ENCODE measurements at regions not wholly inside any gene's neighbourhood (a gene's known extent, or its start where the extent isn't known, plus 50 kb on each side); places are given as distances from the start of the nearest gene placed in this dataset.

DNA sequence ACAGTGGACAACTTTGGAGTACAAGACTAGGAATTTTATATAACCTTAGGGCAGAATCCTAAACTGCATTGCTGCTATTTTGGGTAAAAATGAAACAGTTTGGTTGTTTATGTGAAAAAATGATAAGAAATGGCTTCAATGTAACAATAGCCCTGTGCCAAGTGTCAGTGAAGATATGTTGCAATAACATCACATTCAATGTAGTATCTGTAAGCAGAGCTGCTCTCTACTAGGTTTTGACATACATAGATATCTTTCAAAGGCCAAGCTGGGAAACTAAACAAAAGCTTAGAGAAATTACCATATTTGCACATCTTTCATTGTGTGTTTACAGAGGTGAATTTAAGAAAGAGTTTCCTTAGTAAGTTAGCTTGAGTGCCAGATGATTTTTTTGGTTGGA, 135.0 kb upstream of the DOK6 start:
- Histone ChIP-seq H3K27me3 (ENCODE audit: control insufficient read depth in 4 of 4, insufficient read depth in 4 of 4, low read length in 3 of 4) (no peaks in the 10 kb centered on the region), H3K36me3 (ENCODE audit: control insufficient read depth in 4 of 4, insufficient read depth in 3 of 4, low read depth in 1 of 4, low read length in 3 of 4) (no peaks in the 10 kb centered on the region), H3K4me1 (ENCODE audit: control insufficient read depth in 4 of 4, insufficient read depth in 4 of 4, low read length in 3 of 4) (no peaks in the 10 kb centered on the region), H3K9me3 (ENCODE audit: control insufficient read depth in 4 of 4, low read length in 3 of 4) (no peaks in the 10 kb centered on the region), H3K27ac (ENCODE audit: low read depth in 1 of 2, low read length in 2 of 2) (no peak overlapping the region), H3K4me3 (ENCODE audit: low read depth in 1 of 3, low read length in 3 of 3) (no peak overlapping the region), H3K9ac (ENCODE audit: low read depth in 1 of 2, low read length in 2 of 2) (no peak overlapping the region)
- no peak for DNase-seq (ENCODE audit: low spot score)
- TF ChIP-seq, protein P1, sequence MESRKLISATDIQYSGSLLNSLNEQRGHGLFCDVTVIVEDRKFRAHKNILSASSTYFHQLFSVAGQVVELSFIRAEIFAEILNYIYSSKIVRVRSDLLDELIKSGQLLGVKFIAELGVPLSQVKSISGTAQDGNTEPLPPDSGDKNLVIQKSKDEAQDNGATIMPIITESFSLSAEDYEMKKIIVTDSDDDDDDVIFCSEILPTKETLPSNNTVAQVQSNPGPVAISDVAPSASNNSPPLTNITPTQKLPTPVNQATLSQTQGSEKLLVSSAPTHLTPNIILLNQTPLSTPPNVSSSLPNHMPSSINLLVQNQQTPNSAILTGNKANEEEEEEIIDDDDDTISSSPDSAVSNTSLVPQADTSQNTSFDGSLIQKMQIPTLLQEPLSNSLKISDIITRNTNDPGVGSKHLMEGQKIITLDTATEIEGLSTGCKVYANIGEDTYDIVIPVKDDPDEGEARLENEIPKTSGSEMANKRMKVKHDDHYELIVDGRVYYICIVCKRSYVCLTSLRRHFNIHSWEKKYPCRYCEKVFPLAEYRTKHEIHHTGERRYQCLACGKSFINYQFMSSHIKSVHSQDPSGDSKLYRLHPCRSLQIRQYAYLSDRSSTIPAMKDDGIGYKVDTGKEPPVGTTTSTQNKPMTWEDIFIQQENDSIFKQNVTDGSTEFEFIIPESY (IDR thresholded peaks at IDR 0.05) = no peak
- no peak for TF ChIP-seq RXRA (IDR thresholded peaks at IDR 0.05)
- TF ChIP-seq EGR1 (IDR thresholded peaks at IDR 0.05; ENCODE audit: low read depth in 2 of 2) = no peak
- no peak for TF ChIP-seq FOXA2 (IDR thresholded peaks at IDR 0.05)
- no peak for TF ChIP-seq NR2F2 (IDR thresholded peaks at IDR 0.05)
- TF ChIP-seq, protein P2, sequence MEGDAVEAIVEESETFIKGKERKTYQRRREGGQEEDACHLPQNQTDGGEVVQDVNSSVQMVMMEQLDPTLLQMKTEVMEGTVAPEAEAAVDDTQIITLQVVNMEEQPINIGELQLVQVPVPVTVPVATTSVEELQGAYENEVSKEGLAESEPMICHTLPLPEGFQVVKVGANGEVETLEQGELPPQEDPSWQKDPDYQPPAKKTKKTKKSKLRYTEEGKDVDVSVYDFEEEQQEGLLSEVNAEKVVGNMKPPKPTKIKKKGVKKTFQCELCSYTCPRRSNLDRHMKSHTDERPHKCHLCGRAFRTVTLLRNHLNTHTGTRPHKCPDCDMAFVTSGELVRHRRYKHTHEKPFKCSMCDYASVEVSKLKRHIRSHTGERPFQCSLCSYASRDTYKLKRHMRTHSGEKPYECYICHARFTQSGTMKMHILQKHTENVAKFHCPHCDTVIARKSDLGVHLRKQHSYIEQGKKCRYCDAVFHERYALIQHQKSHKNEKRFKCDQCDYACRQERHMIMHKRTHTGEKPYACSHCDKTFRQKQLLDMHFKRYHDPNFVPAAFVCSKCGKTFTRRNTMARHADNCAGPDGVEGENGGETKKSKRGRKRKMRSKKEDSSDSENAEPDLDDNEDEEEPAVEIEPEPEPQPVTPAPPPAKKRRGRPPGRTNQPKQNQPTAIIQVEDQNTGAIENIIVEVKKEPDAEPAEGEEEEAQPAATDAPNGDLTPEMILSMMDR (IDR thresholded peaks at IDR 0.05; ENCODE audit: low read depth, low read length, missing input control) = no peak
- TF ChIP-seq GABPA (IDR thresholded peaks at IDR 0.05 in 1 of 2, conservative IDR thresholded peaks at IDR 0.05 in 1 of 2) = no peak
- TF ChIP-seq SP1 (IDR thresholded peaks at IDR 0.05) = no peak
- TF ChIP-seq TAF1 (conservative IDR thresholded peaks at IDR 0.05) = no peak
- TF ChIP-seq, protein P3, sequence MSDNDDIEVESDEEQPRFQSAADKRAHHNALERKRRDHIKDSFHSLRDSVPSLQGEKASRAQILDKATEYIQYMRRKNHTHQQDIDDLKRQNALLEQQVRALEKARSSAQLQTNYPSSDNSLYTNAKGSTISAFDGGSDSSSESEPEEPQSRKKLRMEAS (IDR thresholded peaks at IDR 0.05) = no peak

DNA sequence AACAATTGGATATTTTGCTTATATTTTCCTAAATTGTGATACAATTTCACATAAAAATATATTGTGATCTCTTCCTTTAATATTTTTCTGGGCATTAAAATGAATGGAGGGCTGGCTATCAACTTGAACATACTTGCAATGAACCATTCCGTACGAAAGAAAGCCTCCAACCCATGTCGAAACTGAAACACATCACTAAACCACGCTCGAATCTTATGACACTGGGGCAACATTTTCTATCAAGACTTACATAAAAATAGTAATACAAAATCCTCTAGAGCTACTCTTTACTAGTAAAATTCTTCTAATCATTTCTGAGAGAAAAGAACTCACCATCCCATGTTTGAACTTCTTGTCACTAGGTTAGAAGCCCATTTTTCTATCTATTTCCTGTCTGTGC, 132.8 kb upstream of the DOK6 start:
- no peak overlapping the region for H3K9ac ChIP-seq (ENCODE audit: low read depth in 1 of 2, low read length in 2 of 2)
- no peaks in the 10 kb centered on the region for H3K36me3 ChIP-seq (ENCODE audit: control insufficient read depth in 4 of 4, insufficient read depth in 3 of 4, low read depth in 1 of 4, low read length in 3 of 4)
- no peak overlapping the region for H3K27ac ChIP-seq (ENCODE audit: low read depth in 1 of 2, low read length in 2 of 2)
- WGBS = 96% methylated on average over 5 of the region's 5 CpGs
- H3K4me1 ChIP-seq (ENCODE audit: control insufficient read depth in 4 of 4, insufficient read depth in 4 of 4, low read length in 3 of 4) = no peaks in the 10 kb centered on the region
- DNase-seq (ENCODE audit: low spot score) = no peak
- TF ChIP-seq, protein P3 (IDR thresholded peaks at IDR 0.05) = no peak
- no peaks in the 10 kb centered on the region for H3K27me3 ChIP-seq (ENCODE audit: control insufficient read depth in 4 of 4, insufficient read depth in 4 of 4, low read length in 3 of 4)
- H3K4me3 ChIP-seq (ENCODE audit: low read depth in 1 of 3, low read length in 3 of 3) = no peak overlapping the region
- H3K9me3 ChIP-seq (ENCODE audit: control insufficient read depth in 4 of 4, low read length in 3 of 4) = no peaks in the 10 kb centered on the region

DNA sequence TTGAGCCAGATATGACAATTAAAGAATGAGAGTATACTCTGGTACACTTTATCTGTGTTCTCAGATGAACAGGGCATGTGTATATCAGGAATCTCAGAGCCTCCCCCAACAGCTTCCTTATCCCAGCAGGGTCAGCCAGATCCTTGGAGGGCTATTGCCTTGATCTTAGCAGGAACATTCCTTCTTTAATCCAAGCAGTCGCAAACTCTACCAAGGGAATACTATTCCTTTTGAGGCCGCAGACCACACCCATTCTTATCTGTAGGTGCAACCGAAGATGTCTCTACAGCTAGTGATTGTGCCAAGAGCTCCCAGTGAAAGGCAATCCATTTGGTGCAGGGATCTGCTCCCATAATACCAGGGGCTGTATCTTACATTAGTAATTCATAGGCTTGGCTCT, 118.3 kb upstream of the DOK6 start:
- Histone ChIP-seq H3K27me3 (ENCODE audit: control insufficient read depth in 4 of 4, insufficient read depth in 4 of 4, low read length in 3 of 4) (no peaks in the 10 kb centered on the region), H3K36me3 (ENCODE audit: control insufficient read depth in 4 of 4, insufficient read depth in 3 of 4, low read depth in 1 of 4, low read length in 3 of 4) (no peaks in the 10 kb centered on the region), H3K9ac (ENCODE audit: low read depth in 1 of 2, low read length in 2 of 2) (no peak overlapping the region), H3K27ac (ENCODE audit: low read depth in 1 of 2, low read length in 2 of 2) (no peak overlapping the region), H3K4me3 (ENCODE audit: low read depth in 1 of 3, low read length in 3 of 3) (no peak overlapping the region), H3K9me3 (ENCODE audit: control insufficient read depth in 4 of 4, low read length in 3 of 4) (no peaks in the 10 kb centered on the region), H3K4me1 (ENCODE audit: control insufficient read depth in 4 of 4, insufficient read depth in 4 of 4, low read length in 3 of 4) (no peaks in the 10 kb centered on the region)
- WGBS = 47% methylated on average over 3 of the region's 3 CpGs
- DNase-seq (ENCODE audit: low spot score) = no peak
- TF ChIP-seq, protein P2 (IDR thresholded peaks at IDR 0.05; ENCODE audit: low read depth, low read length, missing input control) = no peak
- TF ChIP-seq, protein P3 (IDR thresholded peaks at IDR 0.05) = no peak
- TF ChIP-seq GABPA (IDR thresholded peaks at IDR 0.05 in 1 of 2, conservative IDR thresholded peaks at IDR 0.05 in 1 of 2) = no peak
- TF ChIP-seq YY1 (IDR thresholded peaks at IDR 0.05) = no peak
- no peak for TF ChIP-seq JUND (IDR thresholded peaks at IDR 0.05)
- no peak for TF ChIP-seq FOXA1 (IDR thresholded peaks at IDR 0.05)
- TF ChIP-seq RXRA (IDR thresholded peaks at IDR 0.05) = no peak
- TF ChIP-seq, protein P4, sequence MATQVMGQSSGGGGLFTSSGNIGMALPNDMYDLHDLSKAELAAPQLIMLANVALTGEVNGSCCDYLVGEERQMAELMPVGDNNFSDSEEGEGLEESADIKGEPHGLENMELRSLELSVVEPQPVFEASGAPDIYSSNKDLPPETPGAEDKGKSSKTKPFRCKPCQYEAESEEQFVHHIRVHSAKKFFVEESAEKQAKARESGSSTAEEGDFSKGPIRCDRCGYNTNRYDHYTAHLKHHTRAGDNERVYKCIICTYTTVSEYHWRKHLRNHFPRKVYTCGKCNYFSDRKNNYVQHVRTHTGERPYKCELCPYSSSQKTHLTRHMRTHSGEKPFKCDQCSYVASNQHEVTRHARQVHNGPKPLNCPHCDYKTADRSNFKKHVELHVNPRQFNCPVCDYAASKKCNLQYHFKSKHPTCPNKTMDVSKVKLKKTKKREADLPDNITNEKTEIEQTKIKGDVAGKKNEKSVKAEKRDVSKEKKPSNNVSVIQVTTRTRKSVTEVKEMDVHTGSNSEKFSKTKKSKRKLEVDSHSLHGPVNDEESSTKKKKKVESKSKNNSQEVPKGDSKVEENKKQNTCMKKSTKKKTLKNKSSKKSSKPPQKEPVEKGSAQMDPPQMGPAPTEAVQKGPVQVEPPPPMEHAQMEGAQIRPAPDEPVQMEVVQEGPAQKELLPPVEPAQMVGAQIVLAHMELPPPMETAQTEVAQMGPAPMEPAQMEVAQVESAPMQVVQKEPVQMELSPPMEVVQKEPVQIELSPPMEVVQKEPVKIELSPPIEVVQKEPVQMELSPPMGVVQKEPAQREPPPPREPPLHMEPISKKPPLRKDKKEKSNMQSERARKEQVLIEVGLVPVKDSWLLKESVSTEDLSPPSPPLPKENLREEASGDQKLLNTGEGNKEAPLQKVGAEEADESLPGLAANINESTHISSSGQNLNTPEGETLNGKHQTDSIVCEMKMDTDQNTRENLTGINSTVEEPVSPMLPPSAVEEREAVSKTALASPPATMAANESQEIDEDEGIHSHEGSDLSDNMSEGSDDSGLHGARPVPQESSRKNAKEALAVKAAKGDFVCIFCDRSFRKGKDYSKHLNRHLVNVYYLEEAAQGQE (IDR thresholded peaks at IDR 0.05) = no peak
- no peak for TF ChIP-seq RAD21 (IDR thresholded peaks at IDR 0.05)
- TF ChIP-seq NR2F2 (IDR thresholded peaks at IDR 0.05) = no peak
- TF ChIP-seq HNF4A (conservative IDR thresholded peaks at IDR 0.05) = no peak
- TF ChIP-seq SP1 (IDR thresholded peaks at IDR 0.05) = no peak
- no peak for TF ChIP-seq TAF1 (conservative IDR thresholded peaks at IDR 0.05)
- no peak for TF ChIP-seq EGR1 (IDR thresholded peaks at IDR 0.05; ENCODE audit: low read depth in 2 of 2)
